ENCODE measurements at regions not wholly inside any gene's neighbourhood (a gene's known extent, or its start where the extent isn't known, plus 50 kb on each side); places are given as distances from the start of the nearest gene placed in this dataset.

DNA sequence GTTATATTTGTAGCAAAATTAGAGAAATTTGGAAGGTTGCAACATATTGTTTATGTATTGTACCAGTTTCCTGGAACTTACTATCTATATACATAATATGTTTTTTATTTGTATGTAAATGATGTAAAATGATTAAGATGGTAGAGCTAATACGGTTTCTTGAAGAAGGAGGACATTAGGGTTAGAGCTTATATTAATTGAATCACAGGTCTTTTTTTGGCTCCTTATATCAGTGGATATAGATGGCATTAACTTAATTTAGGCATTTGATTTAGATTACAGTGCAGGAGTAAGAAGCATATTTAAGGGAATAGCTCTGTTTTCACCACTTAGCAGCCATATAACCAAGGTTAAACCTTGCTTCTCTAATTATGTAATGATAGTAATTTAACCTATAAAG is 357.7 kb downstream of the USP25 start:
- Histone ChIP-seq H3K4me1 (ENCODE audit: low read depth) (peaks cover 15% of the 10 kb centered on the region), H3K27me3 (no peaks in the 10 kb centered on the region), H3K9me3 (ENCODE audit: low read depth) (no peaks in the 10 kb centered on the region), H3K36me3 (no peaks in the 10 kb centered on the region), H3K27ac (no peak overlapping the region), H3K4me3 (no peak overlapping the region)
- TF ChIP-seq, protein P1, sequence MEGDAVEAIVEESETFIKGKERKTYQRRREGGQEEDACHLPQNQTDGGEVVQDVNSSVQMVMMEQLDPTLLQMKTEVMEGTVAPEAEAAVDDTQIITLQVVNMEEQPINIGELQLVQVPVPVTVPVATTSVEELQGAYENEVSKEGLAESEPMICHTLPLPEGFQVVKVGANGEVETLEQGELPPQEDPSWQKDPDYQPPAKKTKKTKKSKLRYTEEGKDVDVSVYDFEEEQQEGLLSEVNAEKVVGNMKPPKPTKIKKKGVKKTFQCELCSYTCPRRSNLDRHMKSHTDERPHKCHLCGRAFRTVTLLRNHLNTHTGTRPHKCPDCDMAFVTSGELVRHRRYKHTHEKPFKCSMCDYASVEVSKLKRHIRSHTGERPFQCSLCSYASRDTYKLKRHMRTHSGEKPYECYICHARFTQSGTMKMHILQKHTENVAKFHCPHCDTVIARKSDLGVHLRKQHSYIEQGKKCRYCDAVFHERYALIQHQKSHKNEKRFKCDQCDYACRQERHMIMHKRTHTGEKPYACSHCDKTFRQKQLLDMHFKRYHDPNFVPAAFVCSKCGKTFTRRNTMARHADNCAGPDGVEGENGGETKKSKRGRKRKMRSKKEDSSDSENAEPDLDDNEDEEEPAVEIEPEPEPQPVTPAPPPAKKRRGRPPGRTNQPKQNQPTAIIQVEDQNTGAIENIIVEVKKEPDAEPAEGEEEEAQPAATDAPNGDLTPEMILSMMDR (IDR thresholded peaks at IDR 0.05; ENCODE audit: low read depth, low read length), result no peak
- no peak for DNase-seq (ENCODE audit: low read depth in 1 of 2, low spot score in 1 of 2)

DNA sequence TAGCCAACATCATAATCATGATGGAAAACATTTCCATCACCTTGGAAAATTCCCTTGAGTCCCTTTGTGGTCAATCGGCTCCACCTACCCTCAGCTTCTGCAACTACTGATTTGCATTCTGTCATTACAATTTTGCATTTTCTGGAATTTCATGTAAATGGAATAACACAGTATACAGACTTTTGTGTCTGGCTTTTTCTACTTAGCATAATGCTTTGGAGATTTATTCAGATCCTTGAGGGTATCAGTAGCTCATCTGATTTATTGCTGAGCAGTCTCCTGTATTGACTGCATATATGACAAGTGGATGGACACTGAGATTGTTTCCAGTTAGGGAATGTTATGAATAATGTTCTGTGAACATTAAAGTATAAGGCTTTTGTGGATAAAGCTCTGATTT is 358.3 kb downstream of the USP25 start:
- DNase-seq (ENCODE audit: low read depth in 1 of 2, low spot score in 1 of 2), result no peak
- Histone ChIP-seq H3K4me3 (no peak overlapping the region), H3K9me3 (ENCODE audit: low read depth) (no peaks in the 10 kb centered on the region), H3K4me1 (ENCODE audit: low read depth) (peaks cover 15% of the 10 kb centered on the region), H3K27me3 (no peaks in the 10 kb centered on the region), H3K27ac (no peak overlapping the region), H3K36me3 (no peaks in the 10 kb centered on the region)
- TF ChIP-seq, protein P1 (IDR thresholded peaks at IDR 0.05; ENCODE audit: low read depth, low read length), result no peak

- Histone ChIP-seq H3K27me3 (no peaks in the 10 kb centered on the region), H3K4me1 (ENCODE audit: low read depth) (peaks cover 11% of the 10 kb centered on the region), H3K4me3 (no peak overlapping the region), H3K27ac (no peak overlapping the region), H3K9me3 (ENCODE audit: low read depth) (no peaks in the 10 kb centered on the region), H3K36me3 (no peaks in the 10 kb centered on the region)
- no peak for DNase-seq (ENCODE audit: low read depth in 1 of 2, low spot score in 1 of 2)
- TF ChIP-seq, protein P1 (IDR thresholded peaks at IDR 0.05; ENCODE audit: low read depth, low read length), result no peak
These were observed 365.2 kb downstream of the USP25 start for GRCh38 chr21:16095005-16095404.

GRCh38 chr21:16096988-16097387 is 367.2 kb downstream of the USP25 start:
- Histone ChIP-seq H3K4me3 (no peak overlapping the region), H3K9me3 (ENCODE audit: low read depth) (no peaks in the 10 kb centered on the region), H3K27ac (no peak overlapping the region), H3K36me3 (no peaks in the 10 kb centered on the region), H3K27me3 (no peaks in the 10 kb centered on the region), H3K4me1 (ENCODE audit: low read depth) (peaks cover 21% of the 10 kb centered on the region)
- no peak for DNase-seq (ENCODE audit: low read depth in 1 of 2, low spot score in 1 of 2)
- TF ChIP-seq, protein P1 (IDR thresholded peaks at IDR 0.05; ENCODE audit: low read depth, low read length), result no peak

DNA sequence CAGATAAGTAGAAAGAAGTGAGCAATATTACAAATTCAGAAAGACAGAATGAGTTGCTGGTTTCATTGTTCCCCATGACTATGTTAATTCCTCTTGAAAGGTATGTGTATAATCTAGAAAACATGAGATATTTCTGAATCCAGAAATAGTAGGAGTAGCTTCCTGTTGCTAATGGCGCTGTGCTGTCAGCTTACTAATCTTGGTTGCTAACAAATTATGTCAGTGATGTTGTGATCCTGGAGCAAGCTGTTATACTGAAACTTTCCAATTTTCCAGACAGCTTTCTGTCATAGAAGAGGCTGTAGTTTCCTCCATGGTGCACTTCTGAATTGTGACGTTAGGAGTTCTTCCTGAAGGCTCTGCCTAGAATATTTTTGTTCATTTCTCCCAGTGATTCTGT is 372.3 kb downstream of the USP25 start:
- Histone ChIP-seq H3K27ac (no peak overlapping the region), H3K9me3 (ENCODE audit: low read depth) (no peaks in the 10 kb centered on the region), H3K36me3 (no peaks in the 10 kb centered on the region), H3K4me3 (no peak overlapping the region), H3K4me1 (ENCODE audit: low read depth) (peaks cover 24% of the 10 kb centered on the region), H3K27me3 (no peaks in the 10 kb centered on the region)
- peak in 1 of 2 donors; percentile 39 for DNase-seq (ENCODE audit: low read depth in 1 of 2, low spot score in 1 of 2)
- TF ChIP-seq, protein P1 (IDR thresholded peaks at IDR 0.05; ENCODE audit: low read depth, low read length), result no peak

DNA sequence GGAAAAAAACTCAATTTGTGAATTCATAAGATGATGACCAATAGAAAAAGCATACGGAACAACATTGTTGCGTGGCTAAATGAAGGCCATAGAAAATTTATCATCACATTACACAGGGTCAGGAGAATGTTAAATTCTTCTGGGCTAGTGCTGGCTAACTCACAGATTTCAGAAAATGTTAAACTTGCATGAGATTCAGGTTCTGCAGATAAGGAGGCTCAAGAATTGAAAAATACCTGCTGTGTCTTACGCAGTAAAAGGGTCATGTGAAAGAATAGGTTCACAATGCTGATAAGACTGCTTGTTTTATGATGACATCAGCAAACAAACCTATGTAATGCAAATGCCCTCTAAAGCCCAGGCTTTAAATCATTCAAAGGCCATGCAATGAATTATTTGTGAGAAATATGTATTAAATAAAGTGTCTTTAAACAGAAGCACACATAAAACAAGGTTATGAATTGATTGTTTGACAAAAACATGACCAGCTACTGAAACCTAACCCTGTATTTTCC is 378.8 kb downstream of the USP25 start:
- TF ChIP-seq, protein P1 (IDR thresholded peaks at IDR 0.05; ENCODE audit: low read depth, low read length), result no peak
- Histone ChIP-seq H3K4me3 (no peak overlapping the region), H3K4me1 (ENCODE audit: low read depth) (peaks cover 17% of the 10 kb centered on the region), H3K36me3 (no peaks in the 10 kb centered on the region), H3K9me3 (ENCODE audit: low read depth) (no peaks in the 10 kb centered on the region), H3K27me3 (no peaks in the 10 kb centered on the region), H3K27ac (no peak overlapping the region)
- no peak for DNase-seq (ENCODE audit: low read depth in 1 of 2, low spot score in 1 of 2)
